ENCODE measurements at regions not wholly inside any gene's neighbourhood (a gene's known extent, or its start where the extent isn't known, plus 50 kb on each side); places are given as distances from the start of the nearest gene placed in this dataset.

- Histone ChIP-seq H3K4me1 (ENCODE audit: control insufficient read depth, insufficient read depth, low read length) (no peaks in the 10 kb centered on the region), H3K27ac (ENCODE audit: low read length) (no peak overlapping the region), H3K4me3 (ENCODE audit: low read depth in 2 of 2, low read length in 2 of 2) (no peak overlapping the region), H3K36me3 (ENCODE audit: control insufficient read depth, insufficient read depth, low read length) (no peaks in the 10 kb centered on the region), H3K9me3 (ENCODE audit: control insufficient read depth, insufficient read depth, low read depth, low read length) (no peaks in the 10 kb centered on the region), H3K27me3 (ENCODE audit: control insufficient read depth, insufficient read depth, low read length) (no peaks in the 10 kb centered on the region)
- no TSS peak for BruUV-seq (replicated peaks)
- DNase-seq (ENCODE audit: low read depth, low spot score) (no peak), ATAC-seq (no peak)
- in situ Hi-C loops (cut with HindIII; ENCODE audit: low pct_unique_long_range_greater_than_20kb, low sequenced_read_pairs) (no loop called here), intact Hi-C loops (cut with micrococcal nuclease; ENCODE audit: unreplicated experiment) (no loop called here)
- no peak for TF ChIP-seq TCF7L2 (IDR thresholded peaks at IDR 0.05; ENCODE audit: low read depth, low read length)
- TF ChIP-seq SIN3A (IDR thresholded peaks at IDR 0.05; ENCODE audit: borderline replicate concordance, insufficient read depth, low read depth, low read length): no peak
- TF ChIP-seq POLR2AphosphoS5 (IDR thresholded peaks at IDR 0.05; ENCODE audit: low read depth, low read length): no peak
- TF ChIP-seq CTCF (IDR thresholded peaks at IDR 0.05): no peak
- TF ChIP-seq, protein P1, sequence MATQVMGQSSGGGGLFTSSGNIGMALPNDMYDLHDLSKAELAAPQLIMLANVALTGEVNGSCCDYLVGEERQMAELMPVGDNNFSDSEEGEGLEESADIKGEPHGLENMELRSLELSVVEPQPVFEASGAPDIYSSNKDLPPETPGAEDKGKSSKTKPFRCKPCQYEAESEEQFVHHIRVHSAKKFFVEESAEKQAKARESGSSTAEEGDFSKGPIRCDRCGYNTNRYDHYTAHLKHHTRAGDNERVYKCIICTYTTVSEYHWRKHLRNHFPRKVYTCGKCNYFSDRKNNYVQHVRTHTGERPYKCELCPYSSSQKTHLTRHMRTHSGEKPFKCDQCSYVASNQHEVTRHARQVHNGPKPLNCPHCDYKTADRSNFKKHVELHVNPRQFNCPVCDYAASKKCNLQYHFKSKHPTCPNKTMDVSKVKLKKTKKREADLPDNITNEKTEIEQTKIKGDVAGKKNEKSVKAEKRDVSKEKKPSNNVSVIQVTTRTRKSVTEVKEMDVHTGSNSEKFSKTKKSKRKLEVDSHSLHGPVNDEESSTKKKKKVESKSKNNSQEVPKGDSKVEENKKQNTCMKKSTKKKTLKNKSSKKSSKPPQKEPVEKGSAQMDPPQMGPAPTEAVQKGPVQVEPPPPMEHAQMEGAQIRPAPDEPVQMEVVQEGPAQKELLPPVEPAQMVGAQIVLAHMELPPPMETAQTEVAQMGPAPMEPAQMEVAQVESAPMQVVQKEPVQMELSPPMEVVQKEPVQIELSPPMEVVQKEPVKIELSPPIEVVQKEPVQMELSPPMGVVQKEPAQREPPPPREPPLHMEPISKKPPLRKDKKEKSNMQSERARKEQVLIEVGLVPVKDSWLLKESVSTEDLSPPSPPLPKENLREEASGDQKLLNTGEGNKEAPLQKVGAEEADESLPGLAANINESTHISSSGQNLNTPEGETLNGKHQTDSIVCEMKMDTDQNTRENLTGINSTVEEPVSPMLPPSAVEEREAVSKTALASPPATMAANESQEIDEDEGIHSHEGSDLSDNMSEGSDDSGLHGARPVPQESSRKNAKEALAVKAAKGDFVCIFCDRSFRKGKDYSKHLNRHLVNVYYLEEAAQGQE (IDR thresholded peaks at IDR 0.05; ENCODE audit: insufficient read depth in 1 of 2, low read depth in 2 of 2, low read length in 1 of 2): no peak
- ChIA-PET CTCF (no interaction called here), POLR2A (no interaction called here)
Measured at GRCh38 chr2:177124371-177124770, 88.2 kb upstream of the HNRNPA3 start.

DNA sequence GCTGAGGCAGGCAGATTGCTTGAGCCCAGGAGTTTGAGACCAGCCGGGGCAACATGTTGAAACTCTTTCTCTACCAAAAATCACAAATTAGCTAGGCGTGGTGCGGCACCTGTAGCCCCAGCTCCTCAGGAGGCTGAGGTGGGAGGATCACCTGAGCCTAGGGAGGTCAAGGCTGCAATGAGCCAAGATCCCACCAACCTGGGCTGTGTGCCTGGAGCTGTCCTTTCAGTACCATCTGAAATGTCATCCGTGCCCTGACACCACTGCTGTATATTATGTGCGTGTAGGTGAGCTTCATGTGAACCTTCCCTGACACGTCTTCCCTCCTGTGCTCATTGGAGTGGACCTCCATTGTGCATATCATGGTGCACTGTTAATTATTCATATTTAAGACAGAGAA is 84.8 kb upstream of the HNRNPA3 start:
- in situ Hi-C loops (cut with HindIII; ENCODE audit: low pct_unique_long_range_greater_than_20kb, low sequenced_read_pairs): no loop called here
- H3K4me1 ChIP-seq (ENCODE audit: control insufficient read depth, insufficient read depth, low read length): no peaks in the 10 kb centered on the region
- no TSS peak for BruUV-seq (replicated peaks)
- H3K4me3 ChIP-seq (ENCODE audit: low read depth in 2 of 2, low read length in 2 of 2): no peak overlapping the region
- no peaks in the 10 kb centered on the region for H3K27me3 ChIP-seq (ENCODE audit: control insufficient read depth, insufficient read depth, low read length)
- H3K9me3 ChIP-seq (ENCODE audit: control insufficient read depth, insufficient read depth, low read depth, low read length): no peaks in the 10 kb centered on the region
- no peak overlapping the region for H3K27ac ChIP-seq (ENCODE audit: low read length)
- no peak for DNase-seq (ENCODE audit: low read depth, low spot score)
- CTCF ChIA-PET: no interaction called here
- intact Hi-C loops (cut with micrococcal nuclease; ENCODE audit: unreplicated experiment): no loop called here
- ATAC-seq: no peak
- POLR2A ChIA-PET: no interaction called here
- no peaks in the 10 kb centered on the region for H3K36me3 ChIP-seq (ENCODE audit: control insufficient read depth, insufficient read depth, low read length)
- TF ChIP-seq, protein P1 (IDR thresholded peaks at IDR 0.05; ENCODE audit: insufficient read depth in 1 of 2, low read depth in 2 of 2, low read length in 1 of 2): peak in 1 of 2 experiments; percentile 54; a peak in 1 of 4 replicates
- TF ChIP-seq CTCF (IDR thresholded peaks at IDR 0.05): no peak
